T-cell (primary cell): ENCODE measurements at regions not wholly inside any gene's neighbourhood (a gene's known extent, or its start where the extent isn't known, plus 50 kb on each side); places are given as distances from the start of the nearest gene placed in this dataset.

Experiments
- ATAC-seq, 4 experiments: fragments of 200-7000 bp in 3 of 4; fragments of 150-1000 bp in 1 of 4; cut with Tn5 transposase; replicated peaks in 1 of 4; 1 replicate in 3 of 4; 2 replicates in 1 of 4; pipeline ENCODE4 v1.10.0; 2021; ENCODE audit warnings: moderate library complexity in 3 of 4, mild to moderate bottlenecking in 2 of 4, moderate number of reproducible peaks in 1 of 4
- CTCF ChIA-PET, 2 donors: fragments of 300-600 bp; sonication (Branson Sonifier 250); formaldehyde crosslinking; loops; one replicate each; lab custom pipeline; 2022; ENCODE audit warnings: antibody characterized with exemption in 2 of 2; lab: Charles Lee
- POLR2A ChIA-PET, 2 donors: fragments of 300-600 bp; sonication (Branson Sonifier 250); formaldehyde crosslinking; loops; one replicate each; lab custom pipeline; 2022; ENCODE audit warnings: antibody characterized with exemption in 2 of 2; lab: Charles Lee
- DNase-seq, 35 experiments: peaks; one replicate each; pipeline versions ENCODE4 v3.0.0 to v3.0.0-alpha.2; 2013 to 2023
- H3K27ac ChIP-seq: one replicate; pipeline ENCODE4 v1.5.1; 2013; ENCODE audit warnings: low read length
- H3K27me3 ChIP-seq, 2 experiments: replicated peaks in 1 of 2; 1 replicate in 1 of 2; 2 replicates in 1 of 2; pipeline versions ENCODE4 v1.6.1 to v1.7.0; 2013; ENCODE audit warnings: low read length in 1 of 2, mixed read lengths in 1 of 2; ENCODE audit not compliant: control insufficient read depth in 2 of 2, insufficient read depth in 2 of 2; ENCODE audit errors: extremely low read depth in 1 of 2
- H3K36me3 ChIP-seq, 2 donors: 1 replicate in 1 of 2; 2 replicates in 1 of 2; pipeline versions ENCODE4 v1.6.1 to v1.7.0; 2013; ENCODE audit warnings: low read length in 1 of 2; ENCODE audit not compliant: control insufficient read depth in 2 of 2, insufficient read depth in 1 of 2; ENCODE audit errors: extremely low read depth in 1 of 2
- H3K4me1 ChIP-seq, 2 experiments: 1 replicate in 1 of 2; 2 replicates in 1 of 2; pipeline versions ENCODE4 v1.6.1 to v1.7.0; 2013; ENCODE audit warnings: low read length in 2 of 2, mixed read lengths in 1 of 2; ENCODE audit not compliant: insufficient read depth in 2 of 2, control insufficient read depth in 1 of 2; ENCODE audit errors: extremely low read depth in 1 of 2
- H3K4me3 ChIP-seq, 2 donors: 1 replicate in 1 of 2; 2 replicates in 1 of 2; pipeline versions ENCODE4 v1.5.1 to v1.7.0; 2013; ENCODE audit warnings: mild to moderate bottlenecking in 2 of 2, low read length in 1 of 2, moderate library complexity in 1 of 2; ENCODE audit not compliant: control insufficient read depth in 1 of 2; ENCODE audit errors: extremely low read depth in 1 of 2
- H3K9me3 ChIP-seq: 2 replicates; pipeline ENCODE4 v1.7.0; 2013
- H3K27ac Mint-ChIP-seq, 2 donors: one replicate each; pipeline ENCODE4 v1.8.0; 2020 to 2021; ENCODE audit warnings: mild to moderate bottlenecking in 2 of 2, mixed read lengths in 2 of 2
- H3K27me3 Mint-ChIP-seq, 2 donors: one replicate each; pipeline ENCODE4 v1.8.0; 2021 to 2022; ENCODE audit warnings: mixed read lengths in 2 of 2
- H3K36me3 Mint-ChIP-seq: one replicate; pipeline ENCODE4 v1.8.0; 2021; ENCODE audit warnings: mixed read lengths
- H3K4me1 Mint-ChIP-seq, 3 donors: one replicate each; pipeline ENCODE4 v1.8.0; 2020 to 2022; ENCODE audit warnings: mixed read lengths in 3 of 3, mild to moderate bottlenecking in 1 of 3
- H3K4me3 Mint-ChIP-seq, 3 donors: one replicate each; pipeline ENCODE4 v1.8.0; 2020 to 2022; ENCODE audit warnings: mild to moderate bottlenecking in 3 of 3, mixed read lengths in 3 of 3, moderate library complexity in 3 of 3
- H3K9me3 Mint-ChIP-seq, 3 donors: one replicate each; pipeline ENCODE4 v1.8.0; 2020 to 2022; ENCODE audit warnings: mixed read lengths in 3 of 3
- WGBS: methylation state at CpG from one replicate; pipeline ENCODE4 v1.1.5; 2013; ENCODE audit warnings: missing lambda C conversion rate; ENCODE audit not compliant: insufficient coverage; 5-methylcytosine and 5-hydroxymethylcytosine counted together

GRCh38 chr7:156514851-156515250 lies 125.7 kb upstream of the RNF32 start:
- Histone ChIP-seq H3K9me3 (no peaks in the 10 kb centered on the region), H3K27me3 (peaks cover 0 to 25% of the 10 kb centered on the region in 2 experiments), H3K4me1 (no peaks in the 10 kb centered on the region), H3K36me3 (no peaks in the 10 kb centered on the region), H3K4me3 (no peak overlapping the region), H3K27ac (no peak overlapping the region)
- CTCF ChIA-PET = no interaction called here
- H3K36me3 Mint-ChIP-seq = peaks cover 5% of the 10 kb centered on the region
- ATAC-seq (no peak), DNase-seq (no peak)
- H3K27ac Mint-ChIP-seq = no peak overlapping the region
- H3K4me1 Mint-ChIP-seq = no peaks in the 10 kb centered on the region
- 58% methylated on average over 6 of the region's 7 CpGs for WGBS
- POLR2A ChIA-PET = no interaction called here
- peaks cover 18 to 22% (median 19%) of the 10 kb centered on the region in 3 donors for H3K9me3 Mint-ChIP-seq
- peaks cover 7 to 9% of the 10 kb centered on the region in 2 donors for H3K27me3 Mint-ChIP-seq
- H3K4me3 Mint-ChIP-seq = no peak overlapping the region

- no peaks in the 10 kb centered on the region for H3K9me3 ChIP-seq
- no peaks in the 10 kb centered on the region for H3K36me3 ChIP-seq
- no CpG with 5 or more reads among the region's 2 CpGs for WGBS
- Mint-ChIP-seq H3K4me3 (no peak overlapping the region), H3K4me1 (no peaks in the 10 kb centered on the region), H3K36me3 (peaks cover 8% of the 10 kb centered on the region), H3K9me3 (peaks cover 19 to 40% (median 26%) of the 10 kb centered on the region in 3 donors), H3K27me3 (peaks cover 6 to 12% of the 10 kb centered on the region in 2 donors), H3K27ac (no peak overlapping the region)
- no peak for ATAC-seq
- POLR2A ChIA-PET = no interaction called here
- no peaks in the 10 kb centered on the region for H3K4me1 ChIP-seq
- no peak overlapping the region for H3K4me3 ChIP-seq
- CTCF ChIA-PET = no interaction called here
- peaks cover 0 to 13% of the 10 kb centered on the region in 2 experiments for H3K27me3 ChIP-seq
- DNase-seq = no peak
- no peak overlapping the region for H3K27ac ChIP-seq
These were observed 129.1 kb upstream of the RNF32 start for GRCh38 chr7:156511426-156511825.

DNA sequence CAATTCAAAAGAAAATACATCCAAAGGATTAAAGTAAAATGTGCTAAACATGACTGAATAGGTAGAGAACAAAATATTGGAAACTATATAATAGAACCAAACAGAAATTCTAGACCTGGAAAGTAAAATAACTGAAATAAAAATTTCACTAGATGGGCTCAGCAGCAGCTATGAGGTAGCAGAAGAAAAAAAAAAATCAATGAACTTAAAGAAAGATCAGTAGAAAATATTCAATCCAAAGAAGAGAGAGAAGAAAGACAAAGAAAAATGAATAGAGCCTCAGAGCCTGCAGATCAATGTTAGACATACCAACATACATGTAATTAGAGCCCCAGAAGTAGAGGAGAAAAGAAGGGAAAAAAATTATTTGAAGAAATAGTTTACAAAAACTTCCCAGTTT lies 129.6 kb upstream of the RNF32 start:
- ATAC-seq = no peak
- no peak overlapping the region for H3K4me3 Mint-ChIP-seq
- no peak overlapping the region for H3K27ac Mint-ChIP-seq
- ChIA-PET POLR2A (no interaction called here), CTCF (interaction anchor here in 1 of 2 donors (0.6 kb wide), 1 partner anchor 199 kb away, joined by 3 read pairs; no protein-coding TSS in a partner anchor)
- H3K4me1 ChIP-seq = no peaks in the 10 kb centered on the region
- no peak overlapping the region for H3K4me3 ChIP-seq
- H3K9me3 ChIP-seq = no peaks in the 10 kb centered on the region
- no peak for DNase-seq
- no peaks in the 10 kb centered on the region for H3K4me1 Mint-ChIP-seq
- peaks cover 8 to 13% of the 10 kb centered on the region in 2 donors for H3K27me3 Mint-ChIP-seq
- H3K36me3 ChIP-seq = no peaks in the 10 kb centered on the region
- peaks cover 19 to 40% (median 26%) of the 10 kb centered on the region in 3 donors for H3K9me3 Mint-ChIP-seq
- H3K27me3 ChIP-seq = peaks cover 0 to 10% of the 10 kb centered on the region in 2 experiments
- no peak overlapping the region for H3K27ac ChIP-seq
- H3K36me3 Mint-ChIP-seq = peaks cover 8% of the 10 kb centered on the region

DNA sequence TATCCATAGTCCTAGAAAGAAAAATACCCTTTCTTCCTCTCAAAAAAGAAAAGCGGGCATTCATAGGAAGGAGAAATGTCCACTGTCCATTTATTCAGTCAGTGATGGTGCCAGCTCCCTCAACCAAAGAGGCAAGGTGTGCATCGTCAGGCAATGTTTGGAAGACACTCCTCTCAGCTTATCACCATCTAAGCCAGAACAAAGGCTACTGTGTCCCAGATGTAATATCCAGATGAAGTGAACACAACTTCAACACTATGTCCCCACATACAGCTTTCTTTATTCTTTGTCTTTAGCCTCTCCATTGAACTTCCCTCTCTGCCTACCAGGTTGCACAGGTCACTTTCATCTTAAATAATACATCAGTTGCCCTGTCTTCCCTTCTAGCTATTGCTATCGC lies 131.4 kb upstream of the RNF32 start:
- Histone ChIP-seq H3K4me3 (no peak overlapping the region), H3K27me3 (peaks cover 0 to 18% of the 10 kb centered on the region in 2 experiments), H3K27ac (no peak overlapping the region), H3K36me3 (no peaks in the 10 kb centered on the region), H3K9me3 (no peaks in the 10 kb centered on the region), H3K4me1 (no peaks in the 10 kb centered on the region)
- H3K27me3 Mint-ChIP-seq = peaks cover 7 to 16% of the 10 kb centered on the region in 2 donors
- no peak overlapping the region for H3K27ac Mint-ChIP-seq
- 88% methylated on average over 2 of the region's 3 CpGs for WGBS
- peaks cover 19 to 40% (median 26%) of the 10 kb centered on the region in 3 donors for H3K9me3 Mint-ChIP-seq
- ATAC-seq (no peak), DNase-seq (no peak)
- no peaks in the 10 kb centered on the region for H3K4me1 Mint-ChIP-seq
- ChIA-PET CTCF (interaction anchor here in 1 of 2 donors (0.7 kb wide), 1 partner anchor 665 kb away, joined by 4 read pairs; no protein-coding TSS in a partner anchor), POLR2A (no interaction called here)
- H3K36me3 Mint-ChIP-seq = peaks cover 8% of the 10 kb centered on the region
- H3K4me3 Mint-ChIP-seq = no peak overlapping the region

DNA sequence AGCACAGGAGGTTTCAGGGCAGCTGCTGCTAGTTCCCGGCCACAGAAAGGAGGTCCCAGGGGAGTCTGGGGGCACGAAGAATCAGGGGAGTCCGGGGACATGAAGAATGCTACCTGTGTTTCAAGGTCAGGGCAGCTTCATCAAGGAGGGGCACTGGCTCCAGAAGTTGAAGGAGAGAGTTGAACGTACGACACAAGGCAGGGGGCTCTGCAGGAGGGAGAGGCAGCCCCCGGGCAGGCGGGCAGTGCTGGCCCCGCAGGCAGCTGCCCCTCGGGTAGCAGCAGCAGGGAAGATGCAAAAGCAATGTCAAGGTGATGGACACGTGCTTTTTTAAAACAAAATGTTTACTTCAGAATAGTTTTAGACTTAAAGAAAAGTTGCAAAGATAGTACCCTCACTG lies 134.7 kb upstream of the RNF32 start:
- DNase-seq (no peak), ATAC-seq (no peak)
- no peak overlapping the region for H3K27ac Mint-ChIP-seq
- H3K4me3 ChIP-seq = no peak overlapping the region
- H3K9me3 Mint-ChIP-seq = peaks cover 11 to 27% (median 16%) of the 10 kb centered on the region in 3 donors
- H3K4me1 Mint-ChIP-seq = no peaks in the 10 kb centered on the region
- no peaks in the 10 kb centered on the region for H3K4me1 ChIP-seq
- peaks cover 0 to 22% of the 10 kb centered on the region in 2 experiments for H3K27me3 ChIP-seq
- H3K36me3 Mint-ChIP-seq = peaks cover 4% of the 10 kb centered on the region
- peaks cover 7 to 12% of the 10 kb centered on the region in 2 donors for H3K27me3 Mint-ChIP-seq
- H3K27ac ChIP-seq = no peak overlapping the region
- no peaks in the 10 kb centered on the region for H3K36me3 ChIP-seq
- POLR2A ChIA-PET = no interaction called here
- WGBS = 83% methylated on average over 4 of the region's 10 CpGs
- H3K9me3 ChIP-seq = no peaks in the 10 kb centered on the region
- CTCF ChIA-PET = no interaction called here
- H3K4me3 Mint-ChIP-seq = no peak overlapping the region

DNA sequence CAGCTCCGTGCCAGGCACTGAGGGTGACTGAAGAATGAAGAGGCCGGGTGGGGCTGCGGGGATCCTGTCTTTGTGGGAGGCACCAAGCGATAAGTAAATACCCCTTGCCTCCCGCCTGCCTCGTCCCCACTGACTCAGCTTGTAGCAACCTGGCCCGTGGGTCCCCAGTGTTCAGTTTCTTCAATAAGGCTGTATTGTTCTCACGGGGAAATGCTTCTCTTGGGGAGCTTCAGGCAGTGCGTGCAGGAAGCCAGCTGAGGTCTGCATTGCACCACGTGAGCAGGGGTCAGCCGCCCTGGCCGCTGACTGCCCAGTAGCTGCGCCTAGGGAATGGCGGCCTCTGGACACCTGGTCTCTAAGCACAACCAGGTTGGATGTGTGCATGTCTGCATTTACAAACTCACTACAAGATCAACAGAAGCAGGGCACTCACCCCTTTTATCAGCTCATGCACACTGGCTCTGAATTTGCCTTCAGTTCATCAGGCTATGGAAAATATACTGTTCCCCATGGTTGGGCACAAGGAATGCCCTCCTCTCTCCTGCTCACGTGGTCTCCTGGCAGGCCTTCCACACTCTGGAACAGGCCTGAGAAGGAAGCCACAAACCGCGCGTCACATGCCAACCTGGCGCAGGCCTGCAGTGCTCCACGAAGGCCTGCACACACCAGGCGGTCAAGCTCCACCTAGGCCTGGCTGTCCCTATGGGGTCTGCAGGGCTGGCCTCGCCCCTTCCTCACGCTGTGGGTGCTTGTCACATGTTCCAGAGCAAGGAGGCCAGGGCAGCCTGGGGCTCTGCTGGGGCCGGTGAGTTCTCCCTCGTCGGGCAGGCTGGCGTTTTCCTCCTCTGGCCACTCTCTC lies 135.7 kb upstream of the RNF32 start:
- no peak overlapping the region for H3K4me3 ChIP-seq
- H3K9me3 Mint-ChIP-seq = peaks cover 4 to 18% (median 8%) of the 10 kb centered on the region in 3 donors
- H3K27ac ChIP-seq = no peak overlapping the region
- peaks cover 7 to 17% of the 10 kb centered on the region in 2 donors for H3K27me3 Mint-ChIP-seq
- no peak for DNase-seq
- no peaks in the 10 kb centered on the region for H3K4me1 ChIP-seq
- ATAC-seq = no peak
- H3K4me3 Mint-ChIP-seq = no peak overlapping the region
- H3K4me1 Mint-ChIP-seq = no peaks in the 10 kb centered on the region
- 79% methylated on average over 24 of the region's 27 CpGs for WGBS
- H3K36me3 ChIP-seq = no peaks in the 10 kb centered on the region
- H3K27ac Mint-ChIP-seq = no peak overlapping the region
- H3K36me3 Mint-ChIP-seq = peaks cover 3% of the 10 kb centered on the region
- POLR2A ChIA-PET = no interaction called here
- no peaks in the 10 kb centered on the region for H3K9me3 ChIP-seq
- CTCF ChIA-PET = no interaction called here
- peaks cover 0 to 22% of the 10 kb centered on the region in 2 experiments for H3K27me3 ChIP-seq
